ACC112 (cell line): ENCODE measurements at regions not wholly inside any gene's neighbourhood (a gene's known extent, or its start where the extent isn't known, plus 50 kb on each side); places are given as distances from the start of the nearest gene placed in this dataset.
"Not testable (repeated sequence)": the region's sequence is repeated elsewhere in the genome, so short reads cannot be mapped to it uniquely, and the experiment has no call there.

Source experiments
- H2AFZ ChIP-seq: fragments of 200-600 bp; sonication (generic); one replicate; pipeline ENCODE4 v1.6.0; 2017; ENCODE audit warnings: antibody characterized with exemption, low read length; ENCODE audit not compliant: unreplicated experiment
- H3K27ac ChIP-seq: fragments of 200-600 bp; sonication (generic); 2 replicates; pipeline ENCODE4 v1.5.1; 2014; ENCODE audit warnings: low read depth, mild to moderate bottlenecking, antibody characterized with exemption, low read length, moderate library complexity
- H3K27me3 ChIP-seq: fragments of 200-600 bp; sonication (generic); 2 replicates; pipeline ENCODE4 v1.6.1; 2014; ENCODE audit warnings: mild to moderate bottlenecking, antibody characterized with exemption, low read length, moderate library complexity, mixed read lengths; ENCODE audit not compliant: insufficient read depth
- H3K36me3 ChIP-seq: fragments of 200-600 bp; sonication (generic); 2 replicates; pipeline ENCODE4 v1.6.1; 2016; ENCODE audit warnings: mild to moderate bottlenecking, antibody characterized with exemption, low read length, moderate library complexity, mixed read lengths; ENCODE audit not compliant: insufficient read depth
- H3K4me1 ChIP-seq: fragments of 200-600 bp; sonication (generic); one replicate; pipeline ENCODE4 v1.6.1; 2016; ENCODE audit warnings: low read length, mixed read lengths; ENCODE audit not compliant: insufficient read depth, unreplicated experiment, control insufficient read depth
- H3K4me3 ChIP-seq: fragments of 200-600 bp; sonication (generic); 2 replicates; pipeline ENCODE4 v1.5.1; 2014; ENCODE audit warnings: mild to moderate bottlenecking, low read depth, low read length
- H3K79me2 ChIP-seq: fragments of 200-600 bp; sonication (generic); one replicate; pipeline ENCODE4 v1.6.0; 2016; ENCODE audit warnings: low read length; ENCODE audit not compliant: control insufficient read depth, unreplicated experiment, insufficient read depth

DNA sequence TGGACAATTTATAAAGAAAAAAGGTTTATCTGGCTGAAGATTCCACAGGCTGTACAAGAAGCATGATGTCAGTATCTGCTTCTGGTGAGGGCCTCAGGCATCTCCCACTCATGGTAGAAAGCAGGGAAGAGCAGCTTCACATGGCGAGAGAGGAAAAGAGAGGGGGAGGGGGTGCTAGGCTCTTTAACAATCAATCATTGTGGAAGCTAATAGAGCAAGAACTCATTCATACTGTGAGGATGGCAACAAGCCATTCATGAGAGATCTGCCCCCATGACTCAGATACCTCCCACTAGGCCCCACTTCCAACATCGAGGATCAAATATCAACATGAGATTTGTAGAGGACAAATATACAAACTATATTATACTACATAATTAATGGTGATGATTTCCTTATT lies 361.9 kb upstream of the FAR2 start:
- no peak overlapping the region for H3K27ac ChIP-seq
- H2AFZ ChIP-seq = no peak overlapping the region
- no peak overlapping the region for H3K4me3 ChIP-seq
- no peaks in the 10 kb centered on the region for H3K79me2 ChIP-seq
- no peaks in the 10 kb centered on the region for H3K36me3 ChIP-seq
- no peaks in the 10 kb centered on the region for H3K27me3 ChIP-seq
- no peaks in the 10 kb centered on the region for H3K4me1 ChIP-seq

DNA sequence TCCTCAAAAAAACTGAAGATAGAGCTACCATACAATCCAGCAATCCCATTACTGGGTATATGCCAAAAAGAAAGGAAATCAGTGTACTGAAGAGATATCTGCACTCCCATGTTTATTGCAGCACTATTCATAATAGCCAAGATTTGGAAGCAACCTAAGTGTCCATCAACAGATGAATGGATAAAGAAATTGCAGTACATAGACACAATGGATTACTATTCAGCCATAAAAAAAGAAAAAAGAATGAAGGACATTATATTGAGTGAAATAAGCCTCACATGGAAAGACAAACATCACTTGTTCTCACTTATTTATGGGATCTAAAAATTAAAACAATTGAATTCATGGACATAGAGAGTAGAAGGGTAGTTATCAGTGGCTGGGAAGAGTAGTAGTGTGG lies 360.8 kb upstream of the FAR2 start:
- H2AFZ ChIP-seq, H3K4me1 ChIP-seq, H3K4me3 ChIP-seq, H3K27me3 ChIP-seq, H3K79me2 ChIP-seq, H3K27ac ChIP-seq, H3K36me3 ChIP-seq: not testable (repeated sequence)

DNA sequence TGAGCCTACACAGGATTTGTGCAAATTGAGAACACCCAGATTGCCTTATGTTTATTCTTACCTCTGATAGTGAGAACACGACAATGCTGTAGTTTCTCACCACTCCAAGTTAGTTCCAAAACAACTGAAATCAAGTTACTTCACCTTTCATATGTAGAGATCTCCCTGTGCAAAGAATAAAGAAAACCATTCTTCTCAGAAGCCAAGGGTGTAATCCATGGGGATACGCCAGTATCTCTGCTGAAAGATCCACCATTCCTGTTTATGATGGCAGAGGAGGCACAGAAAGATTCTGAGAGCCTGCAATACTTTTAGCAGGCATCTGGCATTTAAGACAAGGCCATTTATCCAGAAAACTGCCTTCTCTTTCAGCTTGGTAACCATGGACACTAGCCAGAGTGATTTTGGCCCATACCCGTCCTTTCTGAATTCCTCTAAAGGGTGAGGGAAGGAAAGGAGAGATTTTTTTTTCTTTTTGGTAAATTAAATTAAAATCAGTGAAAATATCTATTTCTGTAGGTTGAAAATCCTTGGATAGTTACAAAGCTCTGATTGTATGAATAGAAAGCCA lies 355.4 kb upstream of the FAR2 start:
- Histone ChIP-seq H2AFZ (no peak overlapping the region), H3K27ac (no peak overlapping the region), H3K4me1 (peaks cover 11% of the 10 kb centered on the region), H3K79me2 (no peaks in the 10 kb centered on the region), H3K27me3 (no peaks in the 10 kb centered on the region), H3K4me3 (no peak overlapping the region), H3K36me3 (no peaks in the 10 kb centered on the region)

DNA sequence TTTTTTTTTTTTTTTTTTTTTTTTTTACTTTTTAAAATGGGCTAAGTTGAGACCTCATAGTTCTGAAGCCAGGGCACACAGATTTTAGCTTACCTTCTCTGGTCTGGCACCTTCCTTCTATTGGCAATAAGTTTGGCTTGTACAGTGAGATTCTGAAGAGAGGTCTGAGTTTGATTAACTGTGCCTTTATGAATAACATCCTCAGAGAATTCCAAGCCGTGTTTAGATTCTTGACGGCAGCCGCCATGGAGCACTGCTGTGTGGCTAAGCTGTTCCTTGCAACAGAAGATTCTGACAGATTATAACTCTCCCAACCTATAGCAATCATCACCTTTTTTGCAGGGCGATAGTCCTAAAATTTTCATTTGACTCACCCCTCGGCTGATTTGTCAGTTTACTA lies 354.9 kb upstream of the FAR2 start:
- Histone ChIP-seq H3K79me2 (no peaks in the 10 kb centered on the region), H3K36me3 (no peaks in the 10 kb centered on the region), H3K27me3 (no peaks in the 10 kb centered on the region), H3K27ac (no peak overlapping the region), H3K4me1 (peaks cover 11% of the 10 kb centered on the region), H2AFZ (no peak overlapping the region), H3K4me3 (no peak overlapping the region)

GRCh38 chr12:28794786-28795185 lies 354.3 kb upstream of the FAR2 start:
- H3K4me1 ChIP-seq = peaks cover 11% of the 10 kb centered on the region
- no peaks in the 10 kb centered on the region for H3K36me3 ChIP-seq
- no peaks in the 10 kb centered on the region for H3K27me3 ChIP-seq
- H3K4me3 ChIP-seq = no peak overlapping the region
- H3K79me2 ChIP-seq = no peaks in the 10 kb centered on the region
- no peak overlapping the region for H3K27ac ChIP-seq
- H2AFZ ChIP-seq = no peak overlapping the region

DNA sequence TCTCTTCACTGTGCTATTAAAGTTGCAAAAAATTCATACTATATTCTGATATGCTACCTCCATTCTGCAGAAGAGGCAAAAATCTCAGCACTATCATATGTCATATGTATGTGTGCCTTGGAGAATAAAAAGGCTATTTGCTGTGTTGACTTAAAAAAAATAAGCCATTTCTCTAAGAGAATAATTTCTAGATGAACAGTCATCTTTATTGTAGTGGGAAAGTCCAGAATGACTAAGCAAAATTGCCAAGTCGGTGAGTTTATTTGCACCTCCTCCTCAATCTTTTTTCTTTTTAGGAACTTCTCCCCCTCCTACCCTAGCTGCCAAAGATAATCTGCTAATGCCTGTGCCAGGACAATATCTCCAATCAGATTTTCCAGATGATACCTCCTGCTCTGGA lies 353.8 kb upstream of the FAR2 start:
- Histone ChIP-seq H2AFZ (no peak overlapping the region), H3K4me3 (no peak overlapping the region), H3K4me1 (peaks cover 11% of the 10 kb centered on the region), H3K36me3 (no peaks in the 10 kb centered on the region), H3K27me3 (no peaks in the 10 kb centered on the region), H3K79me2 (no peaks in the 10 kb centered on the region), H3K27ac (no peak overlapping the region)

DNA sequence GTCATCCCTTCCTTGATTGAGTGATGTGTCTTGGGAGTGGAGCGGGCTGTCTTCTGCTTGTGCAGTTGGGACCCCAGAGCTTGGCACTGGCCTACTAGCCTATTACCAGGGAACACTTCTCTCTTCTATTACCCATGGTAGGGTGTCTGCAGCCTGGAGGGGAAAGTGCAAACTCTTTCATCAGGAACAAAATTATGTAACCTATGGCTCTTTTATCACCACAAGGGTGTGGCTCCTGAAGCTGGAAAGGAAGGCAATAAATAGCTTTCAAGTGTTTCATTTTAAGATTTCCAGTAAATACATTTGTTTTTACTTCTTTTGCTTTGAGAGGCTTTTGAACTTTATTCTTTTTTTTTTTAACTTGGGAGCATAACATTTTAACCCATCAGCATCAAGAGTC lies 349.7 kb upstream of the FAR2 start:
- Histone ChIP-seq H3K79me2 (no peaks in the 10 kb centered on the region), H2AFZ (no peak overlapping the region), H3K36me3 (no peaks in the 10 kb centered on the region), H3K27me3 (no peaks in the 10 kb centered on the region), H3K4me3 (no peak overlapping the region), H3K4me1 (peaks cover 11% of the 10 kb centered on the region), H3K27ac (no peak overlapping the region)

- Histone ChIP-seq H2AFZ (no peak overlapping the region), H3K27me3 (no peaks in the 10 kb centered on the region), H3K27ac (no peak overlapping the region), H3K36me3 (no peaks in the 10 kb centered on the region), H3K4me3 (no peak overlapping the region), H3K4me1 (peaks cover 7% of the 10 kb centered on the region), H3K79me2 (no peaks in the 10 kb centered on the region)
These were observed 348.9 kb upstream of the FAR2 start for GRCh38 chr12:28800129-28800528.

DNA sequence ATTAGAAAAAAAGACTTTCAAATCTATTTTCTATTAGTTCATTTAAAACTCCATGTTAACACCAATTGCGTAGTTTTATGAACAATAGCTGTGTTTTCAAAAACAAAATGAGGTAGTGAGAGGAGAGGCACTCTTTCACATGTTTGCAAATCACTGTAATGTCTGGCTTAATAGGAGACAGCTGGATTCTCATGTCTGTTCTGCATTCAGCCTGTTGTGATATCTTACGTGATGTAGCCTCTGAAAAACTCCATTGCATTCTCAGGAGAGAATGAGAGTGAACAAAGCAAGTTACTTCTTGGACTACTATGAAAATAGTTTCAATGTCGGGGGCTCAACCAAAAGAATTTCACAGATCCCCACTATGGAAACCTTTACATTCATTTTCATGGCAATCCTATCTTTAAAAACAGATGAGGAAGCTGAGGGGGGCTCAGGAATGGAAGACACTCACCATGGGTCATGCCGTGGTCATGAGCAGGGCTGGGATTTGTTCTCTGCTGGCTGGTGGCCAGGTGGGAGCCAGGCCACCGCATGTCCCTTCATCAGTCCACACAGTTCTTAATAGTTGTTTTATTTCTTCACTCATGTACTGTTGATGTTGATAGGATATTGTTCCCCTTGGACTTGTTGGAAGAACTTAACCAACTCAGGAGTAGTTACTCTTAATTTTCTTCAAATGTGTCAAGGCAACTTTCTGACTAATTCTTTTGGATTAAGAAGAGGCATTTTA lies 346.2 kb upstream of the FAR2 start:
- no peaks in the 10 kb centered on the region for H3K4me1 ChIP-seq
- H3K27ac ChIP-seq = no peak overlapping the region
- H3K4me3 ChIP-seq = no peak overlapping the region
- no peaks in the 10 kb centered on the region for H3K79me2 ChIP-seq
- H2AFZ ChIP-seq = no peak overlapping the region
- no peaks in the 10 kb centered on the region for H3K36me3 ChIP-seq
- no peaks in the 10 kb centered on the region for H3K27me3 ChIP-seq

GRCh38 chr12:28807535-28807934 lies 341.5 kb upstream of the FAR2 start:
- no peaks in the 10 kb centered on the region for H3K27me3 ChIP-seq
- H2AFZ ChIP-seq = no peak overlapping the region
- H3K79me2 ChIP-seq = no peaks in the 10 kb centered on the region
- H3K36me3 ChIP-seq = no peaks in the 10 kb centered on the region
- no peak overlapping the region for H3K4me3 ChIP-seq
- no peaks in the 10 kb centered on the region for H3K4me1 ChIP-seq
- no peak overlapping the region for H3K27ac ChIP-seq

GRCh38 chr12:28811457-28811856 lies 337.6 kb upstream of the FAR2 start:
- no peaks in the 10 kb centered on the region for H3K27me3 ChIP-seq
- H3K4me1 ChIP-seq = no peaks in the 10 kb centered on the region
- no peaks in the 10 kb centered on the region for H3K36me3 ChIP-seq
- H2AFZ ChIP-seq = no peak overlapping the region
- no peak overlapping the region for H3K27ac ChIP-seq
- H3K79me2 ChIP-seq = no peaks in the 10 kb centered on the region
- H3K4me3 ChIP-seq = no peak overlapping the region
